HepG2 (cell line): ENCODE measurements at regions not wholly inside any gene's neighbourhood (a gene's known extent, or its start where the extent isn't known, plus 50 kb on each side); places are given as distances from the start of the nearest gene placed in this dataset.

Source experiments
- ATAC-seq: fragments of 200-7000 bp; cut with Tn5 transposase; 3 replicates; pipeline ENCODE4 v1.9.1; 2020; ENCODE audit warnings: mild to moderate bottlenecking, moderate library complexity
- BruUV-seq: library from RNA; stranded (reverse); fragments of 400-500 nt; replicated peaks from 2 replicates; lab custom pipeline; 2021; lab: Mats Ljungman, UMichigan
- CTCF ChIA-PET: fragments of 300-600 bp; formaldehyde crosslinking; extraction: SDS; loops from one replicate; lab custom pipeline; 2021; ENCODE audit warnings: low total read pairs, inconsistent platforms, low intra/inter-chr PET ratio; lab: Yijun Ruan, JAX
- POLR2A ChIA-PET: fragments of 350-600 bp; sonication (Branson Sonifier 250); formaldehyde crosslinking; loops from one replicate; lab custom pipeline; 2020; ENCODE audit warnings: antibody characterized with exemption, inconsistent platforms; lab: Yijun Ruan, JAX
- DNase-seq: peaks from one replicate; pipeline ENCODE4 v3.0.0-alpha.2; 2015; ENCODE audit warnings: low spot score
- FAIRE-seq: peaks from 3 replicates; lab custom pipeline; 2011; peaks lifted over from hg19 to GRCh38; lab: Jason Lieb, UNC
- H2AFZ ChIP-seq: one replicate; pipeline ENCODE4 v1.6.1; 2011; ENCODE audit warnings: low read length, inconsistent platforms
- H3K27ac ChIP-seq: fragments of 300-600 bp; 3 replicates; pipeline ENCODE4 v1.8.0; 2011; ENCODE audit warnings: mixed run types, mild to moderate bottlenecking, mixed read lengths, low read length, inconsistent platforms; ENCODE audit not compliant: insufficient read depth; ENCODE audit errors: extremely low read length
- H3K27me3 ChIP-seq, 2 experiments: fragments of 200-600 bp in 1 of 2; 2 replicates in 1 of 2; 3 replicates in 1 of 2; pipeline versions ENCODE4 v1.6.0 to v1.8.0; 2011; ENCODE audit warnings: low read length in 2 of 2, mild to moderate bottlenecking in 2 of 2, moderate library complexity in 2 of 2, inconsistent platforms in 1 of 2; ENCODE audit not compliant: insufficient read depth in 2 of 2, control insufficient read depth in 1 of 2
- H3K36me3 ChIP-seq, 2 experiments: fragments of 200-600 bp in 1 of 2; replicated peaks in 1 of 2; 2 replicates in 1 of 2; 3 replicates in 1 of 2; pipeline versions ENCODE4 v1.5.1 to v1.8.0; 2011; ENCODE audit warnings: low read length in 2 of 2, inconsistent platforms in 1 of 2; ENCODE audit not compliant: insufficient read depth in 2 of 2, control insufficient read depth in 1 of 2
- H3K4me1 ChIP-seq: 2 replicates; pipeline ENCODE4 v1.5.1; 2012; ENCODE audit warnings: low read length, inconsistent platforms; ENCODE audit not compliant: insufficient read depth
- H3K4me2 ChIP-seq: 2 replicates; pipeline ENCODE4 v1.6.0; 2011; ENCODE audit warnings: low read depth, low read length, inconsistent platforms
- H3K4me3 ChIP-seq, 3 experiments: fragments of 200-600 bp in 1 of 3; sonication (generic), shearing (Covaris generic) in 1 of 3; replicated peaks in 1 of 3; 2 replicates each; pipeline ENCODE4 v1.5.1; 2011 to 2016; ENCODE audit warnings: low read length in 3 of 3, inconsistent platforms in 2 of 3, low read depth in 2 of 3, mild to moderate bottlenecking in 2 of 3, control low read depth in 1 of 3, mixed read lengths in 1 of 3; ENCODE audit not compliant: insufficient read depth in 1 of 3
- H3K79me2 ChIP-seq: one replicate; pipeline ENCODE4 v1.6.1; 2011; ENCODE audit warnings: low read length, inconsistent platforms; ENCODE audit not compliant: insufficient read depth
- H3K9ac ChIP-seq: 2 replicates; pipeline ENCODE4 v1.6.0; 2011; ENCODE audit warnings: mild to moderate bottlenecking, low read depth, low read length, inconsistent platforms; ENCODE audit not compliant: insufficient read depth
- H3K9me3 ChIP-seq: 2 replicates; pipeline ENCODE4 v1.5.1; 2012; ENCODE audit warnings: mild to moderate bottlenecking, low read length
- H4K20me1 ChIP-seq: 2 replicates; pipeline ENCODE4 v1.6.0; 2011; ENCODE audit warnings: inconsistent platforms, mild to moderate bottlenecking, low read length, moderate library complexity; ENCODE audit not compliant: insufficient read depth
- ARNTL ChIP-seq: sonication (generic); formaldehyde crosslinking; IDR thresholded peaks from 2 replicates; pipeline ENCODE4 v1.4.0; 2020; ENCODE audit warnings: mild to moderate bottlenecking, missing genetic modification reagents
- BRD4 ChIP-seq: sonication (generic); formaldehyde crosslinking; IDR thresholded peaks from 2 replicates; pipeline ENCODE4 v1.4.0; 2020; ENCODE audit warnings: missing genetic modification reagents
- BRF2 ChIP-seq: sonication (generic); formaldehyde crosslinking; IDR thresholded peaks from 2 replicates; pipeline ENCODE4 v1.8.1; 2022; ENCODE audit warnings: mild to moderate bottlenecking, missing genetic modification reagents
- DNMT1 ChIP-seq: sonication (generic); formaldehyde crosslinking; IDR thresholded peaks from 2 replicates; pipeline ENCODE4 v1.5.1; 2020; ENCODE audit warnings: mild to moderate bottlenecking, missing genetic modification reagents
- FOXO4 ChIP-seq: sonication (generic); formaldehyde crosslinking; conservative IDR thresholded peaks from 2 replicates; pipeline ENCODE4 v1.8.1; 2023; ENCODE audit warnings: missing genetic modification reagents
- HNRNPK ChIP-seq: fragments of 200-400 bp; formaldehyde crosslinking; IDR thresholded peaks from 2 replicates; pipeline ENCODE4 v1.6.1; 2018; ENCODE audit warnings: low read length, low read depth, moderate library complexity, mild to moderate bottlenecking; ENCODE audit not compliant: poor library complexity, severe bottlenecking
- KDM2A ChIP-seq: sonication (generic); formaldehyde crosslinking; IDR thresholded peaks from 2 replicates; pipeline ENCODE4 v1.4.0; 2020; ENCODE audit warnings: low read depth, missing genetic modification reagents, borderline replicate concordance
- KLF11 ChIP-seq: IDR thresholded peaks from 2 replicates; pipeline ENCODE4 v1.6.1; 2016; ENCODE audit warnings: missing compliant biosample characterization
- MIER3 ChIP-seq: IDR thresholded peaks from 2 replicates; pipeline ENCODE4 v1.6.1; 2016; ENCODE audit warnings: missing compliant biosample characterization, borderline replicate concordance
- PBX2 ChIP-seq: IDR thresholded peaks from 2 replicates; pipeline ENCODE4 v1.6.1; 2016; ENCODE audit warnings: control low read depth
- RFXANK ChIP-seq: IDR thresholded peaks from 2 replicates; pipeline ENCODE4 v1.6.1; 2016
- SRF ChIP-seq: IDR thresholded peaks from 2 replicates; pipeline ENCODE4 v1.6.1; 2011; ENCODE audit warnings: mild to moderate bottlenecking, low read depth, low read length, moderate library complexity
- SRSF4 ChIP-seq: fragments of 200-400 bp; formaldehyde crosslinking; IDR thresholded peaks from one replicate; pipeline ENCODE4 v1.6.1; 2018; ENCODE audit warnings: mild to moderate bottlenecking, low read depth, low read length, moderate library complexity; ENCODE audit not compliant: poor library complexity, severe bottlenecking
- THAP9 ChIP-seq: sonication (generic); formaldehyde crosslinking; IDR thresholded peaks from 2 replicates; pipeline ENCODE4; 2020; ENCODE audit warnings: missing genetic modification reagents, mild to moderate bottlenecking, borderline replicate concordance
- ZFP41 ChIP-seq: sonication (generic); formaldehyde crosslinking; IDR thresholded peaks from 2 replicates; pipeline ENCODE4 v1.4.0; 2020; ENCODE audit warnings: mild to moderate bottlenecking, missing genetic modification reagents, borderline replicate concordance
- ZMYM3 ChIP-seq: sonication (generic); formaldehyde crosslinking; IDR thresholded peaks from 2 replicates; pipeline ENCODE4 v1.5.1; 2020; ENCODE audit warnings: mild to moderate bottlenecking, missing genetic modification reagents
- ZNF446 ChIP-seq: sonication (generic); formaldehyde crosslinking; IDR thresholded peaks from 2 replicates; pipeline ENCODE4 v1.5.0; 2020; ENCODE audit warnings: mild to moderate bottlenecking, missing genetic modification reagents
- ZNF7 ChIP-seq: IDR thresholded peaks from 2 replicates; pipeline ENCODE4 v1.6.1; 2016; ENCODE audit warnings: missing biosample characterization, missing genetic modification reagents
- ZNF883 ChIP-seq: sonication (generic); formaldehyde crosslinking; IDR thresholded peaks from 2 replicates; pipeline ENCODE4 v1.5.1; 2020; ENCODE audit warnings: mild to moderate bottlenecking, missing genetic modification reagents; ENCODE audit errors: not compliant biosample characterization
- WGBS: methylation state at CpG from one replicate; pipeline ENCODE4 v1.1.6; 2017; ENCODE audit warnings: low lambda C conversion rate; 5-methylcytosine and 5-hydroxymethylcytosine counted together
- in situ Hi-C: cut with HindIII; loops from 2 replicates; pipeline ENCODE4 v1.10.0; 2017; ENCODE audit warnings: low pct_unique_long_range_greater_than_20kb; ENCODE audit not compliant: extremely low pct_ligation_motif_present
- intact Hi-C: fragments of 100-400 bp; cut with micrococcal nuclease; formaldehyde crosslinking; loops from one replicate; pipeline ENCODE4 v1.10.0; 2022; ENCODE audit not compliant: unreplicated experiment

GRCh38 chr13:67742478-67742877 lies 512.3 kb upstream of the PCDH9 start:
- in situ Hi-C loops, result no loop called here
- H3K4me1 ChIP-seq, result no peaks in the 10 kb centered on the region
- WGBS, result 0% methylated on average over 2 of the region's 2 CpGs
- ATAC-seq, result no peak
- no peaks in the 10 kb centered on the region for H3K27me3 ChIP-seq
- no peak overlapping the region for H2AFZ ChIP-seq
- H3K79me2 ChIP-seq, result no peaks in the 10 kb centered on the region
- ChIA-PET CTCF (no interaction called here), POLR2A (no interaction called here)
- no peaks in the 10 kb centered on the region for H3K9me3 ChIP-seq
- TF ChIP-seq ZNF883 (CRISPR knock-in tag) (no peak), THAP9 (CRISPR knock-in tag) (no peak), MIER3 (CRISPR knock-in tag) (no peak), ARNTL (no peak), KDM2A (CRISPR knock-in tag) (no peak), ZNF446 (no peak), SRSF4 (no peak), ZNF7 (CRISPR knock-in tag) (no peak), ZMYM3 (no peak), KLF11 (CRISPR knock-in tag) (no peak), ZFP41 (no peak), PBX2 (CRISPR knock-in tag) (no peak), BRF2 (CRISPR knock-in tag) (no peak), SRF (no peak), FOXO4 (CRISPR knock-in tag) (no peak), HNRNPK (no peak), DNMT1 (CRISPR knock-in tag) (no peak), RFXANK (no peak), BRD4 (CRISPR knock-in tag) (no peak)
- no peak for DNase-seq
- no peak overlapping the region for H3K9ac ChIP-seq
- H4K20me1 ChIP-seq, result no peaks in the 10 kb centered on the region
- no peak overlapping the region for H3K4me3 ChIP-seq
- intact Hi-C loops, result no loop called here
- no peak overlapping the region for H3K4me2 ChIP-seq
- H3K36me3 ChIP-seq, result no peaks in the 10 kb centered on the region
- BruUV-seq, result no TSS peak
- no peak overlapping the region for H3K27ac ChIP-seq
- no peak for FAIRE-seq
